ENCODE measurements at regions not wholly inside any gene's neighbourhood (a gene's known extent, or its start where the extent isn't known, plus 50 kb on each side); places are given as distances from the start of the nearest gene placed in this dataset.
A peak's percentile ranks its signal among the peaks of the same experiment; 100 is the strongest.
"Not testable (repeated sequence)": the region's sequence is repeated elsewhere in the genome, so short reads cannot be mapped to it uniquely, and the experiment has no call there.

DNA sequence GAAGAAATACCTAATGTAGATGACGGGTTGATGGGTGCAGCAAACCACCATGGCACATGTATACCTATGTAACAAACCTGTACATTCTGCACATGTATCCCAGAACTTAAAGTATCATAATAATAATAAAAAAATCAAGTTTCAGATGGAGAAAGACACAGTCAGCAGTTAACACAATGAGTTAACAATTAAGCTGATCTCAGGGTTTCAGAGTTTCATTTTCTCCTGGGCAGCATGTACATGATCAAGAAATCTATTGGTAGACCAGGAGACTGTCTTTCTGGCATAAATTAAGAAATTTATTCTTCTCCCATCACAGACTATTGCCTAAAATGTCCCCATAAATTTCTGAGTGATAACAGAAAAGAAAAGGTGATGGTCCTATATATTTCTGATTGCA is 155.3 kb downstream of the RAD51AP2 start:
- no peak for DNase-seq (ENCODE audit: low spot score)

DNA sequence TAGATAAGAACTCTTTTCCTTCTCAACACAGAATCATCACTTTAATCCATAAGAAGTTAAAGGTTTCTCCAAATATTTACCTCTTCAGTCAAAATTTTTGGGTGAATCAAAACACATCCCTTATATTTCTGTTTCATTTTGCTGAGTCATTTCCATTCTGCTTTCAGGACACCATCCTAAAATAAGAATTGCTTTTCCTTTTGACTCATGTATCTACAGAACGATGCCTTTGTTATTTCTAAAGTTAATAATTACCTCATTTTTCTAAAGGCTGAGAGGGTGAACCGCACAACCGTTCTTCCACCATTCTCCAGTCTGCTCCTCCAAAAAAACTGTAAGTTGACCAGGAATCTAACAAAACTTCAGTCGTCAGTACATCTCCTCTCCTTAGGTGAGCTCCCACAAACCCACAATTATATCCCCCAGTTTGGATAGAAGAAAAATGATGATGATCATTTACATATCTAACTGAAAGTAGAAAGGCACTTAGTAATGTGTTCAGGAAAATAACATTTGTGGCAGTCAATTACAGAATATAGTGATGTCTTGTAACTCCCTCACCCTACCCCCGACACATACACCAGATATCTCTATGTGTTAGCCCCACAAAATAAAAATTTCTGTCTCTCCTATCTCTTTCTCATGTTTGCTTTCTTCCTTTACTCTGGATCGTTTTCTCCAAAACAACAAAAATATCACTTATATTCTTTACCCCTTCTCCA is 162.5 kb downstream of the RAD51AP2 start:
- no peak for DNase-seq (ENCODE audit: low spot score)

DNA sequence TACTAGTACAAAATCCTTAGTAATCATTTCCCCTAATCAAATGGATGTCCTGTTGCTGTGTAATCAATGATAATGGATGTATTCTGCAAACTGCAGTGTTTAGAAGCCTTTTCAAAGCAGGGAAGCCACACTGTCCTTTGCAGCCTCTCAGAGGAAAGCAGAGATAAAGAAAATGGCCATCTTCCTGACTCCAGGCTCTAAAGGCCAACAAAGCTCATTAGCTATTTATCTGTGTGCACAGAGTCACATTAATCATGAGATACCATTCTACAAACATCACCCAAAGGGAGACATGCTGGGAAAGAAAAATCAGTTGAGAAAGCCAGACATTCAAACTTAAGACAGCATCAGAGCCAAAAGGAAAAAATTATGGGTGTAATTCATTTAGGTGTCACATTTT is 165.0 kb downstream of the RAD51AP2 start:
- no peak for DNase-seq (ENCODE audit: low spot score)

DNA sequence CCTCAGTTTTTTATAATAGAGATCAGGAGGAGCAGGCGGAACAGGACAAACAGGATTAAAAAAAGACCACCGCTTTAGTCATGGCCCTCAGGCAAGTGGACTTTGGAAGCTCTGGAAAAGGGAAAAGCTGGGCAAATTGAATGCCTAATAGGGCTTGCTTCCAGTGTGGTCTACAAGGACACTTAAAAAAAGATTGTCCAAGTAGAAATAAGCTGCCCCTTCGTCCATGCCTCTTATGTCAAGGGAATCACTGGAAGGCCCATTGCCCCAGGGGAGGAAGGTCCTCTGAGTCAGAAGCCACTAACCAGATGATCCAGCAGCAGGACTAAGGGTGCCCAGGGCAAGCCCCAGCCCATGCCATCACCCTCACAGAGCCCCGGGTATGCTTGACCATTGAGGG is 175.5 kb downstream of the RAD51AP2 start:
- not testable (repeated sequence) for DNase-seq (ENCODE audit: low spot score)

DNA sequence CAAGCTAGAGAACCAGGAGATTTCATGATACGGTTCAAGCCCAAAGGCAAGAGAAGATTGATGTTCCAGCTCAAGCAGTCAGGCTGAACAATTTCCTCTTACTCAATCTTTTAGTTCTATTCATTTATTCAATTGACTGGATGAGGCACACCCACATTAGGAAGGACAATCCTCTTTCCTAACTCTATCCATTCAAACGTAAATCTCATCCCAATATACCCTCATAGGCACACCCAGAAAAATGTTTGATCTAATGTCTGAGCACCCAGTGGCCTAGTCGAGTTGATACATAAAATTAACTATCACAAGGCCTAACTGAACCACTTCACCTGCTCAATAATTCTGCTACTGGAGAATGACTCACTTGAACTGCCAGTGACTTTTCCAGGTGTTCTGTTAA is 180.7 kb downstream of the RAD51AP2 start:
- DNase-seq (ENCODE audit: low spot score) = no peak

DNA sequence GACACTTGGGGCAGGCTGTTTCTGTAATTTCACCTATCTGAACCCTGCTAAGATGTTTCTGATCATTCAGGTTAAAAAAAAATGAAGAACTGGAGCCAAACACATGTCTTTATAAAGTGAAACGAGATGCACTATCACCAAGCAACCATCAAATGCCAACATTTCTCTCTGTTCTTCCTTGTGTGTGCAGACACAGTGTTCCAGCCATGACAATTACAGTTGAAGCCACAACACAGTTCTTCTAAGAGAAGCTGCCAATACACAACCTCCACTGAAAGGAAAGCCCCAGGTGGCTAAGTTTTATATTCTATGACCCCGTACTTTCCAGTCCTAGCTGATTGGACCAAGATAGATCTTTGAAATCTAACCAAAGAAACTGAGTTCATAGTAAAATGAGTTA is 181.8 kb downstream of the RAD51AP2 start:
- DNase-seq (ENCODE audit: low spot score) = no peak

DNA sequence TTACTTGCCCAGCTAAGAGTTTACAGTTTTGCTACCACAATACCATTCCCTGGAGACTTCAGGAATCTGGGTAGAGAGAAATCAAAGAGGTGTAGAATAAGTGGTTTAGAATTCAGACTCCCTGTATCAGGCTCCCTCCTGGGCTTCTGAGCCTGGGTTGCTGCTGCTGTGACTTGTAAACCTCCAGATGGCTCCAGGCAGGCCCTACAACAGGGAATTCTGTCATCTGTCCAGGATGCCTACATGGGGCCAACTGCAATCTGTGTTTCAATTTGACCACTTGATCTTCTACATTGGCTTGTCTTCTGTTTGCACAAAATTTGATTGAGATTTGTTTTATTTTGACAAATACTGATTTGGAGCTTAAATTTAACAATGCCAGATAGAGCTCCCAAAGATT is 183.9 kb downstream of the RAD51AP2 start:
- no peak for DNase-seq (ENCODE audit: low spot score)

DNA sequence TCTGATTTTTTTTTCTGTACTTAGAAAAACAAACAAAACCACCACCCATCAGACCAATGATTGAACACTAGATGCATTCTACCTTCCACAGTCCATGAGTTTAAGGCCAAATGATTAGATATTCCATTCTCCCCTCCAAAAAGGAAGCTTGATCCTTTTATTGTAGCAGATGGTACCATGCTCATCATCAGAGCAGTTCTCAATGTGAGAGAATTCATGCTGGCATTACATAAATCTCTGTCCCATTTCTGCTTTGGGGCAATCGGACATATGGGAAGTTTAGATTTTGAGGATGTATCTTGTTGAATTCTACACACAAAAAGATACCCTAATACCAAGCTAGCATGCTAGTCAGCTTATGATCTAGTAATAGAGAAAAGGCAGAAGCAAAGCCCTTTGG is 186.6 kb downstream of the RAD51AP2 start:
- no peak for DNase-seq (ENCODE audit: low spot score)

DNA sequence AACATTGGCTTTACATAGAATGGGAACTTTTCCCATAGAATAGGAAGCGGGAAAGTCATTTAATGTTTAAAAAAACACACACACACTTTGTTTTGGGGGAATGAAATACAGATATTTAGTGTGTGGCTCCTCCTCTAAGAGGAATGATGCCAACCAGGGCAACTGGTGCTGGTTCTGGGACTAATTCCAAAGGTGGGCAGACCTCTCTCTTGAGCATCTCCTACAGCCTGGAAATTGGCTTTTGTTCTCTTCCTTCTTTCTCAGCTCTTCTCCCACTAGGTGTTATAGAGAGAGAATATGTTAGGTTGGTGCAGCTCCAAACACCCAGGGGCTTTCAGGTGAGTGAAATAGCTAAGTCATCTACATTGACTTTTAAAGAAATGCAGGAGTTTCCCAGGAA is 190.1 kb downstream of the RAD51AP2 start:
- DNase-seq (ENCODE audit: low spot score) = no peak

DNA sequence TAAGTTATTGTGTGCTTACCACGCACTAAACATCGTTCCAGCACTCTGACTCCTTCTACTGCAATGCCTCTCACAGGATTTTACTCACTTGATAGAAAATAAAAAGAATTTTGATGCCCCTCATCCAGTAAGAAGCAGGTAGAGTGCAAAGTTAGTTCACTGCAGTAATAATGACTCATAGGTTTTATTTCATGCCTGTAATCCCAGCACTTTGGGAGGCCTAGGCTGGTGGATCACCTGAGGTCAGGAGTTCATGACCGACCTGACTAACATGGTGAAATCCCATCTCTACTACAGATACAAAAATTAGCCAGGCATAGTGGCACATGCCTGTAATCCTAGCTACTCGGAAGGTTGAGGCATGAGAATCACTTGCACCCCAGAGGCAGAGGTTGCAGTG is 190.6 kb downstream of the RAD51AP2 start:
- DNase-seq (ENCODE audit: low spot score) = no peak

DNA sequence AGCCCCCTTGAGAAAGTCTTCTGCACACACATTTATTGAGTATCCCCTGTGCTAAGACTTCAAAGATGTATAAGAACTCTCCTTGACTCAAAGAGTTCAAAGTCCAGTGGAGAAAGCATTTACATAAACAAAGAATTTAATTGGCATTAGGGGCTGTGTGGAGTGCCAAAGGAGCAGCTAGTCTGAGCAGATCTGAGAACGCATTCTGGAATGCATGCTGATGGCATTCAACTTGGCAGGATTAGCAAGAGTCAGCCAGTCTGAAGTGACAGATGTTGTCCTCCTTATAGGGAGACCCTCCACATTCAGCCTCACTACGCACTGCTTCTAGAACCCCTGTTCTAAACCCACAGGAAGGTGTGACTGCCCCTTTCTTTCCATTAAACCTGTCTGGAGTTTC is 191.5 kb downstream of the RAD51AP2 start:
- DNase-seq (ENCODE audit: low spot score) = no peak

DNA sequence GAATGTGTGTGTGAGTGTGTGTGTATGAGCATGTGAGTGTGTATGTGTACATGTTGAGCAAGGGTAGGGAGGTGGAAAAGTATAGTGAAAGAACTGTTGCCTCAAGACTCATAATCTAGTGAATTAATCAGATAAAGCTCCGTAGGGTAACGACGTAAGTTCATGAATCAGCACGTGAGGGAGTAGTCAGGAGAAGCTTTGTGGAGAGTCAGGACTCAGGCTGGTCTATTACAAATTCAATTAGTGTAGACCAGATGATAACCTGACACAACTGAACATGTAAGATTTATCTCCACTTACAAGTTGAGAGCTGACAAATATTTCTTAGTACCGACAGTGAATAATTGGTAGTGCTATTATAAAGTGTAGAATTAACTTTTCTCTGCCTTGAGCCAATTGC is 194.5 kb downstream of the RAD51AP2 start:
- no peak for DNase-seq (ENCODE audit: low spot score)

DNA sequence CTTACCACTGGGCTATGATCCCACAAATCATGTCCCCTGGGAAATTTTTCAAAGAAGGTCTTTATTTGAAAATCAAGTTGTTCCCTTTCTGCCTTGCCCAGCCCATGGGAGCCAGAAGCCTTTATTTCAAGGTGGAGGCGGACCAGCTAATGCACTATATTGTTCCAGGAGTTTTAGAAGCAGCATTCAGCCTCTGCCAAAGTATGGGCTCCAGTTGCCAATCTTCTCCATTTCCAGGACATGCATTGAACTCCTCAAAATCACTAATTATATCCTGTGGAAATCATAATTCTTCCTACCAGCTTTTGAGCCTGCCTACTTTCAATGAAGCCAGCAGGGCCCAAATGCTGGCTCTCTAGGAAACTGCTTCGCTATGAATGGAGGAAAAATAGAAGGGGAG is 195.8 kb downstream of the RAD51AP2 start:
- DNase-seq (ENCODE audit: low spot score) = no peak

DNA sequence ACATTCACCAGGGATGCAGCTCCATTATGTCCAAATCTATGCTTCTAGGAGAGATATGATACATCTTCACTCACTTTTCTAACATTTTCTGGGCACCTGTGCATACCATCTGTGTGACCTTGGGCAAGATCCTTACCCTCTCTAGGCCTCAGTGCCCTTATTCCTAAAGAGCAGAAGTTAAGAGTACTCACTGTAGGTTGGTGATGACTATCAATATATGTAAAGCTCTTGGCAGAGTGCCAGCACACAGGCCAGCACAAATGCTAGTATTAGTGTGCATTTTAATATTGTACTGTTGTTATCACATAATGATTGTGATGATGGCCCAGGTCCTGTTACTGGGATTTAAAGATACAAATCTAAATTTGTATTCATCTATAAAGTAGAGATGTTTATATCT is 199.2 kb downstream of the RAD51AP2 start:
- DNase-seq (ENCODE audit: low spot score) = no peak

DNA sequence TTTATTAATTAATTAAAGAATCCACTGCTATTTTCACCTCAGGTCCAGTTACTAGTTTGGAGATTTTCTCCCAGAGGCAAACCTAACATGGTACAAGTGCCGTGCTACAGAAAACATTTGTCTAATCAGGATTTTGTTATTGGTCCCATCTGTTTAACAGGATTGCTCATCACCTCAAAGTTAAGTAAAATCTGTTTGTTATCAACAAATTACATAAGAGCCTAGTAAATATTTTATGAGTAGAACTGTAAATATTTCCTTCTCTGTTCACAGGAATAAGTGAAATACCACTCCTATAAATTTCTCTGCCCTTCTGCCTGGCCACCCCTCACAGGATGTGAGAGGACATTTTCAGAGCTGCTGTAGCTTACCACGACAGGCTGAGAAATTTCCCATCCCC is 200.2 kb downstream of the RAD51AP2 start:
- DNase-seq (ENCODE audit: low spot score) = no peak

DNA sequence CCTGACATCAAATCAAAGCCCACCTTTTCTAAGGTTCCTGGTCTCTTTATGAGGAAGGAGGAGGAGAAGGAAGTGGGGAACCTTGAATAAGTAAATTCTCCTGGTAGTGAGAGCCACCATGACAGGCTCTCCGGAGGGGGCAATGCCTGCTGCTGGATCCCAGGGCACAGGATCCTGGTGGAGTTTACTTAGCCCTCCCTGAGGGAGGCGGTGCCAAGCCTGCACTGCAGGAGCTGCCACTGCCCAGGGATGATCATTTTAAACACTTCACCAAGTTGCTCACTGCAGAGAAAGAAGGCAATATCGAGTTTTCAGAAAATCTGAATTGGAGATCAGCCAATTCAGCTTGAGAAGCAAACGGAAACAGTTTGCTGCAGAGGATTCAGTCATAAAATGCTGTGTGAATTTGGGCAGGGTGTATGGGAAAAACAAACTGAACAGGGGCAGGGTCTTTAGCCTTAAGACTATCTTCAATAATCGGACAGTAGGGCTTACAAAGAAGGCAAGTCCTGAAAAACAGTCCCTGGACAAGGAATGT is 200.7 kb downstream of the RAD51AP2 start:
- no peak for DNase-seq (ENCODE audit: low spot score)

DNA sequence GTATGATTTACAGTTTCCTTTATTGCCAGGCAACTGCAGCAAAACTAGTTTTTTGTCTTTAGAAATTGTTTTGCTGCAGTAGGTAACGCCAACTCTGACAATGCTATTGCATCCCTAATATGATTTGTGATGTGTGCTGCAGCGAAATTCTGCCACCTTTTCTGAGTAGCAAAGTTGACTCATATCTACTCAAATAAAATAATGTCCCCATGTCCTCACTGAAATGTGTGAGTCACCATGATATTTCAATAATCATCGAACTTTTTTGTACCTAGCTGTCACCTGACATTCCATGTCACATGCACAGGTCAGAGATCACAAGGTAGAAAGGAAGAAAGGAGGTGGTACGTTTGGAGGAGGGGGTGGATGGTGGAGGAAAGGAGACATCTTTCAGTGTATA is 205.0 kb downstream of the RAD51AP2 start:
- DNase-seq (ENCODE audit: low spot score) = no peak

DNA sequence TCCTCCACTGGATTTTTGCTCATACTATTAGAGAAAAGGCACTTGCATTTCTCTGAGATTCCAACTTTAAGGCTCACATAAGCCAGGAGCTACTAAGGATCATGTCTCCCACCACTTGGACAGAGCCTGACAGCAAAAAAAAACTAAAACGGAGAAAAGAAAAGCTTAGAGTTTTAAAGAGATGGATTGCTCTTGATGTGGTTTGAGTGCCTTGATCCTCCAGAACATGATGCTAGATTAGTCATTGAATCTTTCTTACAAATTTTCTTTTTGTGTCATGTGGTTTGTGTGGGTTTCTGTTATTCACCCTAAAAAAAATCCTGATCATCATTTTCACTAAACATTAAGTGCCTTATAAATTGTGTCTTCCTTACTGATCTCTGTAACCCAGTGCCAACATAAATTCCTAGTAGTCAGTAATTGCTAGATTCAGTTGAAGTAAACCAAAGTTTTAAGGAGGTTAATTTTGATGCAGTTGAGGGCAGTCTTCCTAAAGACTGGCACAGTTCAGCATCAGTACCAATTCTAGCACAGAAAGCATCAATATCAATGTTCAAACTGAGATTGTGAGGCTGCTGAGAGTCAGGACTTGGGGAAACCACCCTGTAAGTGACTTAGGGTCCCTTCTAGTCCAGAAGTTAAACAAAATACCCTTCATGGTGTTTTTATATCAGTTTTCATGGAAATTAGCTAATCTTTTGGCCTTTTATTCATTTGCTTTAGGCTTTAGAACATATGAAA is 206.3 kb downstream of the RAD51AP2 start:
- no peak for DNase-seq (ENCODE audit: low spot score)

DNA sequence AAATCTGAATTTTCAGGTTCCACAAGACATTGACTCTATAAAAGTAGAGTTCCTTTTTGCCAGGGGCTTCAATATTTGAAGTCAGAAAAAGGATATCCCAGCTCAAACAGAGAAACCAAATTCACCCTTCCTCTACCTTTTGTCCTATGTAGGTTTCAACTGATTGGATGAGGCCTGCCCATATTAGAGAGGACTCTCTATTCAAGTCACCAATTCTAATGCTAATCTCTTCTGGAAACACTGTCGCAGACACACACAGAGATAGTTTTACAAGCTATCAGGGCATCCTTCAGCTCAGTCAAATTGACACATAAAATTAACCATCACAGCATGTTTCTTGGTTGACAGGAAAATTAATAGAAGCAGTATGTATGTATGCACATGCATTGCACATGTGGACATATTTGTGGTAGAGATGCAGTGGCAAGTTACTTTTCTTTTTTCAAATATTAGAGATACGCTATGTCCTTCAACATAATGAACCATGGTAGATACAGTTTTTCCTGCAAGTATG is 207.1 kb downstream of the RAD51AP2 start:
- DNase-seq (ENCODE audit: low spot score) = no peak

DNA sequence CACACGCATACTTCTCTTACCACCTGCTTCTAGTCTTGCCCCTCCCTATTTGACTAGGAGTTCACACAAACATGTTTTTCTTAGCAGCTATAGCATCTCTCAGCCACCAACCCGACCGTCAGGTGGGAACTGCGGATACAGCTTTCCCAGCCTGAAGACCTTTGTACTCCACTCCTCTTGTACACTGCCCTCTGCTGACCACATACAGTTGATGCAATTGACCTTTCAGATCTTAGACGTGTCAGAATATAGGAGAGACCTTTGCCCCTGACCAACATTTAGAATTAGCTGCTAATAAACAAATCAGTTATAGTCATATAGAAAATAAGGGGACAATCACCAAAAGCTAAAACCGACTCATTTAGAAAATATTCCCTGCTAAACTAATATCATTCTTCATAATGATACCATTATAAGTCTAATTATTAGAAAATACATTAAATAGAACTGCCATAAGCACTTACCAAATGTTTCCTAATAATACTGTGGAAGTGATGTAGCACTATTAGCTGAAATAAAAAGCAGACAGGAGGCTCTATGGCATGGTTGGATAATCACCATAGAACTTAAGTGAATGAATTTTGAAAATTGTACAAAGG is 208.4 kb downstream of the RAD51AP2 start:
- peak; percentile 38 for DNase-seq (ENCODE audit: low spot score)

DNA sequence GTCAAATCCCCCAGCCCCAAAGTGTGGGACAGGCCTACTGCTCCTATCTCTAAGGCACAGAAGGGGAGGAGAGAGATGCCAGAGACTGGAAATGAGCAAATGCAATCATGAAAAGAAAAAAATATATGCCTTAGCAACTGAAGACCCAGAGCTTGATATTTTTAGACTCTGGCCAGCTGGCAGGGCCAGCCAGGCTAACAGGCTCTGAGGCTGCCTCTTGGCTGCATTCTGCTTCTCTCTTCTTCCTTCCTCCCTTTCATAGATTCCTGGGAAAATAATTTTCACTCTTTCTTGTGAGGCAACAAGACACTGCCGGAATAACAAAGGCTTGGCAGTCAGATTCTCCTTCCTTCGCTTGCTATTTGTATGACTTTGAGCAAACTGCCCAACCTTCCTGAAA is 209.1 kb downstream of the RAD51AP2 start:
- DNase-seq (ENCODE audit: low spot score) = no peak

DNA sequence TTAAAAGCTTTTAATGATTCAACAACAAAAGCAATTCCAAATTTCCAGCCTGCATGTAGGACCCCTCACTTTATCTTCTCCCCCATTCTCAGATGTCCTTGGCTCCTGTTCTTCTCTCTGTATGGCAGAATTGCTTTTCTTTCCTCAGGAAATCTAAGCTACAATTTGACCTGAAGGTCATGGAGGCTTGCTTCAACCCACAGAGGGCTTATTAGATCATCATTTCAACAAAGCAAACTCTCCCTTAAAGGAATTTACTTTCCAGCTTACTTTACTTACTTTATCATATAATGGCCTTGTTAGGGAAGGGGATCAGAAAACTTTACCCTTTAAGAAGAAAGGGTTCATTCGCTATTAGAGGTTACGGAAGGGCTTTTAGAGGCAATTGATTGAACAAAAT is 211.5 kb downstream of the RAD51AP2 start:
- no peak for DNase-seq (ENCODE audit: low spot score)

DNA sequence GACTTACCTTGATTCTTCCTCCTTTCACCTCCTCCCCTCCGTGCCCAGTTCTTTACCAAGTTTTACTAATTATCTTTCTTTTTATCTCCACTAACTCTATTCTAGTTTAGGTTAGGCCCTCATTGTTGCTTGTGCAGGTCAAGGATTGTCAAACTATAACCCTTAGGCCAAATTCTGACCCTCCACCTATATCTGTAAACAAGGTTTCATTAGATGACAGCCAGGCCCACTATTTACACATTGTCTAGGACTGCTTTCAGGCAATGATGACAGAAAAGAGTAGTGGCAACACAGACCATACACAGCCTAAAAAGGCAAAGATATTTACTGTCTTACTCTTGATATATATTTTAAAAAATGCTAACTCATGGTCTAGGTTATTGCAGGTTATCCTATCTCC is 212.0 kb downstream of the RAD51AP2 start:
- no peak for DNase-seq (ENCODE audit: low spot score)
